Gastrocnemius medialis (tissue), 4 donors: ENCODE measurements at regions not wholly inside any gene's neighbourhood (a gene's known extent, or its start where the extent isn't known, plus 50 kb on each side); places are given as distances from the start of the nearest gene placed in this dataset.

Experiments
- POLR2A ChIP-seq, 2 donors: fragments of 450-650 bp; IDR thresholded peaks; one replicate each; pipeline ENCODE4 v1.6.1; 2017; ENCODE audit warnings: antibody characterized with exemption in 2 of 2, mild to moderate bottlenecking in 2 of 2, moderate library complexity in 2 of 2
- TF ChIP-seq, protein P1 (sequence below), 5 experiments: fragments of 450-650 bp in 3 of 5; fragments of 200-600 bp in 2 of 5; sonication (generic) in 2 of 5; IDR thresholded peaks in 4 of 5; conservative IDR thresholded peaks in 1 of 5; 1 replicate in 4 of 5; 2 replicates in 1 of 5; pipeline ENCODE4 v1.5.1; 2016 to 2019; ENCODE audit warnings: antibody characterized with exemption in 5 of 5, mild to moderate bottlenecking in 3 of 5, moderate library complexity in 3 of 5

GRCh38 chr12:61513499-61513898 is 746.7 kb upstream of the USP15 start:
- TF ChIP-seq, protein P1, sequence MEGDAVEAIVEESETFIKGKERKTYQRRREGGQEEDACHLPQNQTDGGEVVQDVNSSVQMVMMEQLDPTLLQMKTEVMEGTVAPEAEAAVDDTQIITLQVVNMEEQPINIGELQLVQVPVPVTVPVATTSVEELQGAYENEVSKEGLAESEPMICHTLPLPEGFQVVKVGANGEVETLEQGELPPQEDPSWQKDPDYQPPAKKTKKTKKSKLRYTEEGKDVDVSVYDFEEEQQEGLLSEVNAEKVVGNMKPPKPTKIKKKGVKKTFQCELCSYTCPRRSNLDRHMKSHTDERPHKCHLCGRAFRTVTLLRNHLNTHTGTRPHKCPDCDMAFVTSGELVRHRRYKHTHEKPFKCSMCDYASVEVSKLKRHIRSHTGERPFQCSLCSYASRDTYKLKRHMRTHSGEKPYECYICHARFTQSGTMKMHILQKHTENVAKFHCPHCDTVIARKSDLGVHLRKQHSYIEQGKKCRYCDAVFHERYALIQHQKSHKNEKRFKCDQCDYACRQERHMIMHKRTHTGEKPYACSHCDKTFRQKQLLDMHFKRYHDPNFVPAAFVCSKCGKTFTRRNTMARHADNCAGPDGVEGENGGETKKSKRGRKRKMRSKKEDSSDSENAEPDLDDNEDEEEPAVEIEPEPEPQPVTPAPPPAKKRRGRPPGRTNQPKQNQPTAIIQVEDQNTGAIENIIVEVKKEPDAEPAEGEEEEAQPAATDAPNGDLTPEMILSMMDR (IDR thresholded peaks at IDR 0.05 in 4 of 5, conservative IDR thresholded peaks at IDR 0.05 in 1 of 5) = no peak
- no peak for TF ChIP-seq POLR2A (IDR thresholded peaks at IDR 0.05)
